H9 (cell line): ENCODE measurements at regions not wholly inside any gene's neighbourhood (a gene's known extent, or its start where the extent isn't known, plus 50 kb on each side); places are given as distances from the start of the nearest gene placed in this dataset.

Source experiments
- DNase-seq: peaks from one replicate; pipeline ENCODE4 v3.0.0-alpha.2; 2017
- H2AFZ ChIP-seq: one replicate; pipeline ENCODE4 v1.6.1; 2013; ENCODE audit warnings: mild to moderate bottlenecking, low read length, control low read depth, moderate library complexity
- H2AK5ac ChIP-seq: 2 replicates; pipeline ENCODE4 v1.6.1; 2013; ENCODE audit warnings: low read length, control low read depth, mixed read lengths; ENCODE audit not compliant: insufficient read length
- H2BK120ac ChIP-seq: one replicate; pipeline ENCODE4 v1.6.1; 2013; ENCODE audit warnings: low read depth, mild to moderate bottlenecking, low read length, control low read depth, inconsistent platforms; ENCODE audit not compliant: poor library complexity, severe bottlenecking
- H2BK12ac ChIP-seq: 2 replicates; pipeline ENCODE4 v1.6.1; 2013; ENCODE audit warnings: low read length, control low read depth, mixed read lengths, low read depth; ENCODE audit not compliant: insufficient read length
- H2BK15ac ChIP-seq: 2 replicates; pipeline ENCODE4 v1.6.1; 2013; ENCODE audit warnings: low read depth, low read length, control low read depth
- H2BK20ac ChIP-seq: one replicate; pipeline ENCODE4 v1.6.1; 2013; ENCODE audit warnings: low read depth, mild to moderate bottlenecking, low read length, control low read depth, inconsistent platforms; ENCODE audit not compliant: poor library complexity, severe bottlenecking
- H2BK5ac ChIP-seq: 2 replicates; pipeline ENCODE4 v1.6.1; 2013; ENCODE audit warnings: low read length, control low read depth, mixed read lengths; ENCODE audit not compliant: insufficient read length
- H3K14ac ChIP-seq: 2 replicates; pipeline ENCODE4 v1.6.1; 2013; ENCODE audit warnings: low read length, control low read depth; ENCODE audit not compliant: insufficient read depth
- H3K18ac ChIP-seq: 2 replicates; pipeline ENCODE4 v1.6.1; 2013; ENCODE audit warnings: low read depth, mild to moderate bottlenecking, mixed read lengths, low read length, control low read depth; ENCODE audit not compliant: insufficient read length
- H3K23ac ChIP-seq: 2 replicates; pipeline ENCODE4 v1.6.1; 2013; ENCODE audit warnings: low read length, control low read depth, mixed read lengths, low read depth; ENCODE audit not compliant: insufficient read length
- H3K23me2 ChIP-seq: 2 replicates; pipeline ENCODE4 v1.6.1; 2013; ENCODE audit warnings: low read depth, mild to moderate bottlenecking, mixed read lengths, low read length, control low read depth; ENCODE audit not compliant: insufficient read length, poor library complexity, severe bottlenecking
- H3K27ac ChIP-seq: 2 replicates; pipeline ENCODE4 v1.5.1; 2013; ENCODE audit warnings: low read length, control low read depth, mixed read lengths, low read depth; ENCODE audit not compliant: insufficient read length
- H3K27me3 ChIP-seq: 2 replicates; pipeline ENCODE4 v1.6.1; 2013; ENCODE audit warnings: low read length, control low read depth, inconsistent platforms; ENCODE audit not compliant: insufficient read depth
- H3K4ac ChIP-seq: 2 replicates; pipeline ENCODE4 v1.6.1; 2013; ENCODE audit warnings: low read depth, mild to moderate bottlenecking, control low read depth, inconsistent platforms, low read length, moderate library complexity
- H3K4me1 ChIP-seq: 2 replicates; pipeline ENCODE4 v1.6.1; 2013; ENCODE audit warnings: low read length, control low read depth, inconsistent platforms; ENCODE audit not compliant: insufficient read depth
- H3K4me2 ChIP-seq: 2 replicates; pipeline ENCODE4 v1.6.1; 2013; ENCODE audit warnings: low read length, control low read depth, mixed read lengths; ENCODE audit not compliant: insufficient read length, insufficient read depth
- H3K56ac ChIP-seq: 2 replicates; pipeline ENCODE4 v1.6.1; 2013; ENCODE audit warnings: low read depth, mild to moderate bottlenecking, mixed read lengths, low read length, control low read depth; ENCODE audit not compliant: insufficient read length
- H3K79me1 ChIP-seq: 2 replicates; pipeline ENCODE4 v1.6.1; 2013; ENCODE audit warnings: low read depth, mild to moderate bottlenecking, moderate library complexity, low read length, control low read depth, inconsistent platforms; ENCODE audit not compliant: insufficient read depth, poor library complexity, severe bottlenecking
- H3K79me2 ChIP-seq: 2 replicates; pipeline ENCODE4 v1.6.1; 2013; ENCODE audit warnings: low read length, control low read depth, inconsistent platforms; ENCODE audit not compliant: insufficient read depth
- H3K9ac ChIP-seq: 2 replicates; pipeline ENCODE4 v1.6.1; 2013; ENCODE audit warnings: low read length, control low read depth, mixed read lengths; ENCODE audit not compliant: insufficient read length; ENCODE audit errors: extremely low read depth
- H3K9me3 ChIP-seq: one replicate; pipeline ENCODE4 v1.6.1; 2013; ENCODE audit warnings: low read depth, low read length, inconsistent platforms; ENCODE audit not compliant: control insufficient read depth
- H3T11ph ChIP-seq: one replicate; pipeline ENCODE4 v1.6.1; 2013; ENCODE audit warnings: mild to moderate bottlenecking, low read length, control low read depth, inconsistent platforms
- H4K20me1 ChIP-seq: one replicate; pipeline ENCODE4 v1.6.1; 2013; ENCODE audit not compliant: control insufficient read depth, insufficient read length, insufficient read depth
- H4K5ac ChIP-seq: 2 replicates; pipeline ENCODE4 v1.6.1; 2013; ENCODE audit warnings: low read depth, mild to moderate bottlenecking, mixed read lengths, low read length, control low read depth; ENCODE audit not compliant: insufficient read length
- H4K8ac ChIP-seq: replicated peaks from 2 replicates; pipeline ENCODE4 v1.6.1; 2013; ENCODE audit warnings: low read length, control low read depth, mixed read lengths, low read depth; ENCODE audit not compliant: insufficient read length
- H4K91ac ChIP-seq: 2 replicates; pipeline ENCODE4 v1.6.1; 2013; ENCODE audit warnings: low read depth, mild to moderate bottlenecking, moderate library complexity, mixed read lengths, low read length, control low read depth; ENCODE audit not compliant: insufficient read length
- H3K27ac Mint-ChIP-seq, 3 experiments: 2 replicates in 2 of 3; 3 replicates in 1 of 3; pipeline ENCODE4 v1.8.0; 2020 to 2021; ENCODE audit warnings: mixed read lengths in 3 of 3, mild to moderate bottlenecking in 1 of 3, moderate library complexity in 1 of 3
- H3K27me3 Mint-ChIP-seq: 2 replicates; pipeline ENCODE4 v1.8.0; 2021; ENCODE audit warnings: low read depth, mild to moderate bottlenecking, moderate library complexity, mixed read lengths
- H3K36me3 Mint-ChIP-seq, 3 experiments: 2 replicates in 2 of 3; 3 replicates in 1 of 3; pipeline ENCODE4 v1.8.0; 2020 to 2021; ENCODE audit warnings: low read depth in 3 of 3, mixed read lengths in 3 of 3; ENCODE audit not compliant: insufficient read depth in 1 of 3
- H3K4me1 Mint-ChIP-seq, 2 experiments: 2 replicates each; pipeline ENCODE4 v1.8.0; 2020; ENCODE audit warnings: mixed read lengths in 2 of 2
- H3K4me3 Mint-ChIP-seq, 2 experiments: 2 replicates in 1 of 2; 3 replicates in 1 of 2; pipeline ENCODE4 v1.8.0; 2020 to 2021; ENCODE audit warnings: mild to moderate bottlenecking in 2 of 2, mixed read lengths in 2 of 2, moderate library complexity in 1 of 2
- H3K9me3 Mint-ChIP-seq, 2 experiments: 2 replicates in 1 of 2; 3 replicates in 1 of 2; pipeline ENCODE4 v1.8.0; 2020; ENCODE audit warnings: mild to moderate bottlenecking in 2 of 2, mixed read lengths in 2 of 2, moderate library complexity in 1 of 2
- WGBS: extraction: QIAGEN DNeasy Blood & Tissue Kit; methylation state at CpG from one replicate; pipeline ENCODE4 v1.1.7; 2013; ENCODE audit warnings: missing lambda C conversion rate, low lambda C conversion rate, mixed read lengths; ENCODE audit not compliant: insufficient read length; ENCODE audit errors: extremely low coverage; 5-methylcytosine and 5-hydroxymethylcytosine counted together
- TF ChIP-seq, protein P1 (sequence below): fragments of 200-600 bp; sonication (generic); conservative IDR thresholded peaks from 3 replicates; pipeline ENCODE4 v1.8.0; 2021; ENCODE audit warnings: antibody characterized with exemption, mild to moderate bottlenecking

DNA sequence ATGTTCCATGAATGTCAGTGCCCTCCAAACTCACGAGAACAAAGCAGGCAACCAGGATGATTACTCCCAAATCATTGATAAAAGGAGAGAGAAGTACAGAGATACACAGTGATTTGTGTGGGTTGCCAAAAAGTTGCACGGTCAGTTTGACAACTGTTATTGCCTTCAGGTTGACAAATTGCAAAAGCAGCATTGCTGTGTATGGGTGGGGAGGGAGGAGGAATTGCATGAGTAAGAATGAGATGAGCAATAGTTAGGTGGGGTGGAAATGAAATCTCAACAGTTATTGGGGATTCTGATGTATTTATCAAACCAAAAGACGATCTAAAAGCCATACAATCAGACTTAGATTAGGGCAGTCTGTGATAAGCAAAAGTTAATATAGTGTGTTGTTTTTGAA, 93.7 kb downstream of the NTMT2 start:
- no peak overlapping the region for H2AFZ ChIP-seq
- no peak overlapping the region for H2BK15ac ChIP-seq
- no peak overlapping the region for H4K5ac ChIP-seq
- no peak overlapping the region for H3T11ph ChIP-seq
- no peak overlapping the region for H4K8ac ChIP-seq
- no peaks in the 10 kb centered on the region for H3K9me3 ChIP-seq
- TF ChIP-seq, protein P1, sequence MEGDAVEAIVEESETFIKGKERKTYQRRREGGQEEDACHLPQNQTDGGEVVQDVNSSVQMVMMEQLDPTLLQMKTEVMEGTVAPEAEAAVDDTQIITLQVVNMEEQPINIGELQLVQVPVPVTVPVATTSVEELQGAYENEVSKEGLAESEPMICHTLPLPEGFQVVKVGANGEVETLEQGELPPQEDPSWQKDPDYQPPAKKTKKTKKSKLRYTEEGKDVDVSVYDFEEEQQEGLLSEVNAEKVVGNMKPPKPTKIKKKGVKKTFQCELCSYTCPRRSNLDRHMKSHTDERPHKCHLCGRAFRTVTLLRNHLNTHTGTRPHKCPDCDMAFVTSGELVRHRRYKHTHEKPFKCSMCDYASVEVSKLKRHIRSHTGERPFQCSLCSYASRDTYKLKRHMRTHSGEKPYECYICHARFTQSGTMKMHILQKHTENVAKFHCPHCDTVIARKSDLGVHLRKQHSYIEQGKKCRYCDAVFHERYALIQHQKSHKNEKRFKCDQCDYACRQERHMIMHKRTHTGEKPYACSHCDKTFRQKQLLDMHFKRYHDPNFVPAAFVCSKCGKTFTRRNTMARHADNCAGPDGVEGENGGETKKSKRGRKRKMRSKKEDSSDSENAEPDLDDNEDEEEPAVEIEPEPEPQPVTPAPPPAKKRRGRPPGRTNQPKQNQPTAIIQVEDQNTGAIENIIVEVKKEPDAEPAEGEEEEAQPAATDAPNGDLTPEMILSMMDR = no peak
- no peak overlapping the region for H2BK5ac ChIP-seq
- no peak overlapping the region for H2AK5ac ChIP-seq
- no peak overlapping the region for H4K91ac ChIP-seq
- no peak overlapping the region for H3K27ac ChIP-seq
- H3K4me2 ChIP-seq = no peak overlapping the region
- no peak overlapping the region for H2BK120ac ChIP-seq
- no peaks in the 10 kb centered on the region for H3K9me3 Mint-ChIP-seq
- no peaks in the 10 kb centered on the region for H3K27me3 ChIP-seq
- no peak overlapping the region for H3K18ac ChIP-seq
- no peak overlapping the region for H3K4ac ChIP-seq
- no peaks in the 10 kb centered on the region for H4K20me1 ChIP-seq
- no peaks in the 10 kb centered on the region for H3K79me1 ChIP-seq
- H3K4me3 Mint-ChIP-seq = no peak overlapping the region
- no peaks in the 10 kb centered on the region for H3K79me2 ChIP-seq
- no peaks in the 10 kb centered on the region for H3K23me2 ChIP-seq
- H3K4me1 Mint-ChIP-seq = peaks cover 7 to 8% of the 10 kb centered on the region in 2 experiments
- no peak overlapping the region for H2BK20ac ChIP-seq
- H3K14ac ChIP-seq = no peak overlapping the region
- H3K9ac ChIP-seq = no peak overlapping the region
- no peak overlapping the region for H3K56ac ChIP-seq
- H3K27me3 Mint-ChIP-seq = no peaks in the 10 kb centered on the region
- DNase-seq = no peak
- H3K27ac Mint-ChIP-seq = no peak overlapping the region
- no peak overlapping the region for H3K23ac ChIP-seq
- no CpG with 5 or more reads among the region's 3 CpGs for WGBS
- H2BK12ac ChIP-seq = no peak overlapping the region
- H3K4me1 ChIP-seq = no peaks in the 10 kb centered on the region
- no peaks in the 10 kb centered on the region for H3K36me3 Mint-ChIP-seq
